GM23248 (cell line): ENCODE measurements at regions not wholly inside any gene's neighbourhood (a gene's known extent, or its start where the extent isn't known, plus 50 kb on each side); places are given as distances from the start of the nearest gene placed in this dataset.

ENCODE experiments used
- EZH2 ChIP-seq: fragments of 200-600 bp; sonication (generic); IDR thresholded peaks from 2 replicates; pipeline ENCODE4 v1.6.1; 2018; ENCODE audit warnings: antibody characterized with exemption, mild to moderate bottlenecking; ENCODE audit not compliant: insufficient read depth, poor library complexity, severe bottlenecking
- EZH2phosphoT487 ChIP-seq: fragments of 200-600 bp; sonication (generic); IDR thresholded peaks from 2 replicates; pipeline ENCODE4 v1.6.1; 2018; ENCODE audit warnings: antibody characterized with exemption, moderate library complexity, mild to moderate bottlenecking, low read depth; ENCODE audit not compliant: insufficient read depth

- TF ChIP-seq EZH2, result no peak
- TF ChIP-seq EZH2phosphoT487, result no peak
These were observed 80.3 kb downstream of the UFM1 start for GRCh38 chr13:38429916-38430315.
